ENCODE measurements at regions not wholly inside any gene's neighbourhood (a gene's known extent, or its start where the extent isn't known, plus 50 kb on each side); places are given as distances from the start of the nearest gene placed in this dataset.

DNA sequence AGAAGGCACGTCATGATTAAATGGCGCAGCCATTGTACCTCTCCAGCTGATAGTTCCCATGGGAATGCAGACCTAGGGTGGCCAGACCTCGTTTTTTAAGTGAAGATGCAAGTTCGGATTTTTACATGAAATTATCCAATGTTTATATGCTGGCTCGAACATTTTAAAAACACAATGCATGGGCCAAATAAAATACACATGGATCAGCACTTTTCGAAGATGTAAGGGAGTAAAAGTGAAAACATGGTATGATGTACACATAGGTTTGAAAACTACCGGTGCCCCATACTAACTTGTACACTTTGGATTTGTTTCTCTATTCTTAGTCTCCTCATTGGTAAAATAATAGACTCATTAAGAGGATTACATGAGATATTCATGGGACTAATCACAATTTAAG is 412.5 kb upstream of the CCNG1 start:
- TF ChIP-seq POLR2AphosphoS5 (IDR thresholded peaks at IDR 0.05; ENCODE audit: low read depth, low read length) (no peak), TAF1 (IDR thresholded peaks at IDR 0.05; ENCODE audit: borderline replicate concordance, insufficient read depth, low read length) (no peak), SIN3A (IDR thresholded peaks at IDR 0.05; ENCODE audit: borderline replicate concordance, insufficient read depth, low read length) (no peak), FOXP2 (optimal IDR thresholded peaks at IDR 0.05; ENCODE audit: borderline replicate concordance, extremely low read depth, extremely low read length, insufficient read depth) (no peak)
- TF ChIP-seq, protein P1, sequence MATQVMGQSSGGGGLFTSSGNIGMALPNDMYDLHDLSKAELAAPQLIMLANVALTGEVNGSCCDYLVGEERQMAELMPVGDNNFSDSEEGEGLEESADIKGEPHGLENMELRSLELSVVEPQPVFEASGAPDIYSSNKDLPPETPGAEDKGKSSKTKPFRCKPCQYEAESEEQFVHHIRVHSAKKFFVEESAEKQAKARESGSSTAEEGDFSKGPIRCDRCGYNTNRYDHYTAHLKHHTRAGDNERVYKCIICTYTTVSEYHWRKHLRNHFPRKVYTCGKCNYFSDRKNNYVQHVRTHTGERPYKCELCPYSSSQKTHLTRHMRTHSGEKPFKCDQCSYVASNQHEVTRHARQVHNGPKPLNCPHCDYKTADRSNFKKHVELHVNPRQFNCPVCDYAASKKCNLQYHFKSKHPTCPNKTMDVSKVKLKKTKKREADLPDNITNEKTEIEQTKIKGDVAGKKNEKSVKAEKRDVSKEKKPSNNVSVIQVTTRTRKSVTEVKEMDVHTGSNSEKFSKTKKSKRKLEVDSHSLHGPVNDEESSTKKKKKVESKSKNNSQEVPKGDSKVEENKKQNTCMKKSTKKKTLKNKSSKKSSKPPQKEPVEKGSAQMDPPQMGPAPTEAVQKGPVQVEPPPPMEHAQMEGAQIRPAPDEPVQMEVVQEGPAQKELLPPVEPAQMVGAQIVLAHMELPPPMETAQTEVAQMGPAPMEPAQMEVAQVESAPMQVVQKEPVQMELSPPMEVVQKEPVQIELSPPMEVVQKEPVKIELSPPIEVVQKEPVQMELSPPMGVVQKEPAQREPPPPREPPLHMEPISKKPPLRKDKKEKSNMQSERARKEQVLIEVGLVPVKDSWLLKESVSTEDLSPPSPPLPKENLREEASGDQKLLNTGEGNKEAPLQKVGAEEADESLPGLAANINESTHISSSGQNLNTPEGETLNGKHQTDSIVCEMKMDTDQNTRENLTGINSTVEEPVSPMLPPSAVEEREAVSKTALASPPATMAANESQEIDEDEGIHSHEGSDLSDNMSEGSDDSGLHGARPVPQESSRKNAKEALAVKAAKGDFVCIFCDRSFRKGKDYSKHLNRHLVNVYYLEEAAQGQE (IDR thresholded peaks at IDR 0.05; ENCODE audit: insufficient read depth in 1 of 2, low read depth in 2 of 2, low read length in 2 of 2): no peak

DNA sequence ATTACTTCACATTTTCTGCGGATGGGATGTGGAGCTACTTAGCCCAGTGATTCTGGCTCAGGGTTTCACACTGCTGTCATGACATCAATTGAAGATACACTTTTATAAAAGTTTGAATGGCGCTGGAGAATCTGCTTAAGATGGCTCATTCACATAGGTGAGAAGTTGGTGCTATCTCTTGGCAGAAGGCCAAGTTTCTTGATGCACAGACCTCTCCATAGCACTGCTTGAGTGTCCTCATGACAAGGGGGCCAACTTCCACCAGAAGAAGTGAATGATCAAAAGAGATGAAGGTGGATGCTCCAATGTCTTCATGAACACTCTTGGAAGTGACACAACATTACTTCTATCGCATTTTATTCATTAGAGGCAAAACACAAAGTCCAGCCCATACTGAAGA is 403.7 kb upstream of the CCNG1 start:
- TF ChIP-seq FOXP2 (optimal IDR thresholded peaks at IDR 0.05; ENCODE audit: borderline replicate concordance, extremely low read depth, extremely low read length, insufficient read depth) (no peak), SIN3A (IDR thresholded peaks at IDR 0.05; ENCODE audit: borderline replicate concordance, insufficient read depth, low read length) (no peak)

- TF ChIP-seq FOXP2 (optimal IDR thresholded peaks at IDR 0.05; ENCODE audit: borderline replicate concordance, extremely low read depth, extremely low read length, insufficient read depth) (no peak), POLR2AphosphoS5 (IDR thresholded peaks at IDR 0.05; ENCODE audit: low read depth, low read length) (no peak), TAF1 (IDR thresholded peaks at IDR 0.05; ENCODE audit: borderline replicate concordance, insufficient read depth, low read length) (no peak), SIN3A (IDR thresholded peaks at IDR 0.05; ENCODE audit: borderline replicate concordance, insufficient read depth, low read length) (no peak)
- TF ChIP-seq, protein P1 (IDR thresholded peaks at IDR 0.05; ENCODE audit: insufficient read depth in 1 of 2, low read depth in 2 of 2, low read length in 2 of 2): no peak
Measured at GRCh38 chr5:163041254-163041653, 396.1 kb upstream of the CCNG1 start.

- TF ChIP-seq, protein P1 (IDR thresholded peaks at IDR 0.05; ENCODE audit: insufficient read depth in 1 of 2, low read depth in 2 of 2, low read length in 2 of 2): no peak
- TF ChIP-seq POLR2AphosphoS5 (IDR thresholded peaks at IDR 0.05; ENCODE audit: low read depth, low read length): no peak
- TF ChIP-seq FOXP2 (optimal IDR thresholded peaks at IDR 0.05; ENCODE audit: borderline replicate concordance, extremely low read depth, extremely low read length, insufficient read depth): no peak
- no peak for TF ChIP-seq SIN3A (IDR thresholded peaks at IDR 0.05; ENCODE audit: borderline replicate concordance, insufficient read depth, low read length)
- TF ChIP-seq TAF1 (IDR thresholded peaks at IDR 0.05; ENCODE audit: borderline replicate concordance, insufficient read depth, low read length): no peak
Measured at GRCh38 chr5:163079618-163080017, 357.8 kb upstream of the CCNG1 start.

DNA sequence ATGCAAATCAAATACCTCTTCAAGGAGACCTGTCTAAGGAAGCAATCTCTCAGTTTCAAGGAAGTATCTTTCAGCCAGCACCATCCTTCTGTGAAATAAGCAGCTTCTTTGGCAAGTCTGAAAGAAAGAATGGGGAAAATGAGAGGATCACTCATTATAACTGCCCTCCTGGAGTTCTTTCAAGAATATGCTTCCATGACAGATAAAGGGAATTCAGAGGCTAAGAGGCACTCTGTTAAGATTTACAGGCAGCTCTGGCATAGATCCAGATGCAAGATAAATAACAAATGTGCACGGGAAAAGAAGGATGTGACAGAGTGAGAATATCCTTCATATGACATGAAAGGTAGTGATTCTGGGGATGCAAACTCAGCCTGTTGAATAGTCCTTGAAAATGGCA is 348.2 kb upstream of the CCNG1 start:
- TF ChIP-seq, protein P1 (IDR thresholded peaks at IDR 0.05; ENCODE audit: insufficient read depth in 1 of 2, low read depth in 2 of 2, low read length in 2 of 2): no peak
- TF ChIP-seq TAF1 (IDR thresholded peaks at IDR 0.05; ENCODE audit: borderline replicate concordance, insufficient read depth, low read length) (no peak), POLR2AphosphoS5 (IDR thresholded peaks at IDR 0.05; ENCODE audit: low read depth, low read length) (no peak), SIN3A (IDR thresholded peaks at IDR 0.05; ENCODE audit: borderline replicate concordance, insufficient read depth, low read length) (no peak), FOXP2 (optimal IDR thresholded peaks at IDR 0.05; ENCODE audit: borderline replicate concordance, extremely low read depth, extremely low read length, insufficient read depth) (no peak)
